ENCODE measurements at regions not wholly inside any gene's neighbourhood (a gene's known extent, or its start where the extent isn't known, plus 50 kb on each side); places are given as distances from the start of the nearest gene placed in this dataset.

DNA sequence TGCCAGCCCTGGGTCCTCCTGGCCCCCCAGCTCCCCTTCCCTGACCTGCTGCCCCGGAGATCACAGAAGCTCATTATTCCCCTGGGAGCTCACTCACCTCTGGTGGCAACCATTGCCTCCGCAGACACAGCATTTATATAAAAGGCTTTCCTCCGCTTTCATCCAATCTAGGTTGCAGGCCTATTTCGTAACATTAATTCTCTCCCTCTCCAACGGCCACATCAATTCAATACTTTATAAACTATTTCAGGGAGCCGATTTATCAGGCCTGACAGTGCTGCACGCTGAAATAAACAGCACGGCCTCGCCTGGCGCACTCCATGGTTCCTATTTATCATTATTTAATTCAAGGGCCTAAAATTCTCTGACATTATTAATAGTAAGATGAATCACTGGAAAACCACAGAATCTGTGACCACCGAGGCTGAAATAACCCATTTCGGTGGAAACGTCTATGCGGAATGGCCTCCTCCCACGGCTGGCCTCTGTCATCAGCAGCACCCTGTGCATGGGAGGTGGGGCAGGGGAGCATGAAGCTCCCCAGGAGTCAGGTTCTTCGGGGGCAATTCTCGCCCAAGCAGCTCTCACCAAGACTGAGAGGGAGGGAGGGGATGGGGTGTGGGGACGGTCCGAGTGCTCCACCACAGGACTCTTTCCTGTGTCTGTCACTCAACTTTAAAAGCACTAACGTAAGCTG lies 249.3 kb upstream of the PFKP start:
- TF ChIP-seq, protein P1, sequence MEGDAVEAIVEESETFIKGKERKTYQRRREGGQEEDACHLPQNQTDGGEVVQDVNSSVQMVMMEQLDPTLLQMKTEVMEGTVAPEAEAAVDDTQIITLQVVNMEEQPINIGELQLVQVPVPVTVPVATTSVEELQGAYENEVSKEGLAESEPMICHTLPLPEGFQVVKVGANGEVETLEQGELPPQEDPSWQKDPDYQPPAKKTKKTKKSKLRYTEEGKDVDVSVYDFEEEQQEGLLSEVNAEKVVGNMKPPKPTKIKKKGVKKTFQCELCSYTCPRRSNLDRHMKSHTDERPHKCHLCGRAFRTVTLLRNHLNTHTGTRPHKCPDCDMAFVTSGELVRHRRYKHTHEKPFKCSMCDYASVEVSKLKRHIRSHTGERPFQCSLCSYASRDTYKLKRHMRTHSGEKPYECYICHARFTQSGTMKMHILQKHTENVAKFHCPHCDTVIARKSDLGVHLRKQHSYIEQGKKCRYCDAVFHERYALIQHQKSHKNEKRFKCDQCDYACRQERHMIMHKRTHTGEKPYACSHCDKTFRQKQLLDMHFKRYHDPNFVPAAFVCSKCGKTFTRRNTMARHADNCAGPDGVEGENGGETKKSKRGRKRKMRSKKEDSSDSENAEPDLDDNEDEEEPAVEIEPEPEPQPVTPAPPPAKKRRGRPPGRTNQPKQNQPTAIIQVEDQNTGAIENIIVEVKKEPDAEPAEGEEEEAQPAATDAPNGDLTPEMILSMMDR (IDR thresholded peaks at IDR 0.05): no peak
- TF ChIP-seq POLR2A (IDR thresholded peaks at IDR 0.05): no peak
